Daoy (cell line): ENCODE measurements at regions not wholly inside any gene's neighbourhood (a gene's known extent, or its start where the extent isn't known, plus 50 kb on each side); places are given as distances from the start of the nearest gene placed in this dataset.

ENCODE experiments used
- DNase-seq: peaks from one replicate; pipeline ENCODE4 v3.0.0-alpha.2; 2015; ENCODE audit warnings: low read depth

DNA sequence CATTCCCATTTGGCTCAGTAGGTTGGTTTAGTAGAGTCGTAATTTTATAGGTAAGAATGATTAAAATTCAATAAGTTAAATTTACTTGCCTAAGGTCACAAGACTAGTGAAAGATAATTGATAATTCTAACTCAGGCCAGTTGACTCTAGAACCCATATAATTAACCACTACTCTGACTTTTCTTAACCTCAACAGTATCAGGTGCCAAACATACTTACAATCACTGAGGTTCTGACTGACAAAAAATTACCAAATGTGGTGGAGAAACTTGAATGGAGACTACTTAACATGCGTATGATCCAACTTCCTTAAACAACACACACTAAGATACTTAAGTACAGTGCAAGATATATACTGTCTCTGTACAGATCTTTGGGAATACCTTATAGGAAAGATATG, 667.3 kb upstream of the SORCS1 start:
- no peak for DNase-seq

DNA sequence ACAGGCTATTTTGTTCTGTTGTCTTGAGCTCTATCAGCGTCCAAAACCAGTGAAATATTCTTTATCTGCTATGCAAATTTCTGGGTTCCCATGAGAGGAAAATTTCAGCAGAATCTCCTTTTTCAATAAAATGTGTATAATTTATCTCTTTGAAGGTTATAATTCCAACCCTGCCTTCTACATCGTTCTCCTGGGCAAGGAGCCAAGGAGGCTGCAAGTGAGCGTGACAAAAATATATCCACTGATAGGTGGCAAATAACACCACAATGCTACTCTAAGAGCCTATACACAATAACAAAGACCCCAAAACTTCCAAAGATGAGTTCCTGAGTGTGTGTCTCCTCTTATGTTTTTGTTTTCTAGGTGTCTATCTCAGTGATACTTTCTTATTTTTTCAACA, 664.7 kb upstream of the SORCS1 start:
- DNase-seq, result no peak

DNA sequence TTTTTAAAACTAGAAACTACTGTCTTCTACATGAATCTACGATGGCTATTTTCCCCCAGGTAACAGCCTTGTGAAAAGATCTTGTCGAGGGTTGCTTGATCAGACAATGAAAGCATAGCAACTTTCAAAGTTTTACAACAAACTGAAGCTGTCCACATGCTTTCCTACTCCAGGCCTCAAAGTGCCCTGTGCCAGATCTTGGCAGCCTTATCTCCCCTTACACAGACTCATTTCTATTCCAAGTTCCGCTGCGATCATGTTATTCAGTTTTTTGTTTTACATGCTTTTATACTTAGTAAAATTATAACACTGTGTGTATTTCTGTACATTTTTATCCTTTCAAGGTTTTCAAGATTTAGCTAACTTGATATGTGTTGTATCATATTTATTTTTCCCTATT, 661.7 kb upstream of the SORCS1 start:
- DNase-seq, result no peak

DNA sequence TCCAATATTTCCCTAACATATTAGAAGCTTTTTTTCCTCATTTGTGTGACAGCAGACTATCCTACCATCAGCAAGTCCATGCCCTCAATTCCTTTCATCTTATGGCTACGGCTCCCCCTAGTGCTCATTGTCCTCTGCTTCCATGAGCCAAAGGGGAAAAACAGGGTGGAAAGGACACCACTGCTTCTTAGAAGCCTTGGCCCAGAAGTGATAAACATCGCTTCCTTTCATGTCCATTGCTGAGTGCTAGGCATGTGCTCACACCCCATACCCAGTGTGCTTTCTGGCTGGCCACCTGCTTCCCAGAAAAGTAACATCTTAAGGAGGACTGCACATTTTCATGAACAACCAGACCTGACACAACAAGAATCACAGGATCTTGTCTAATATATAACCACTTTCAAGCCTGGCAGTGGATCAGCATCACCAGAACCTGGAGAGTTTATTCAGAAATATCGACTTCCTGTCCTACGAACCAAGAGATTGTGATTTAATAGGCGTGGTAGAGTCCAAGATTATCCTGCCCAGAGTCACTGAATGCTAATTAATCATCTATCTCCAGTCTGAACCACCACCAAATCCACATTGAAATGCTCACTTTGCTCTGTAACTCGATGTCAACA, 650.5 kb upstream of the SORCS1 start:
- DNase-seq, result no peak

DNA sequence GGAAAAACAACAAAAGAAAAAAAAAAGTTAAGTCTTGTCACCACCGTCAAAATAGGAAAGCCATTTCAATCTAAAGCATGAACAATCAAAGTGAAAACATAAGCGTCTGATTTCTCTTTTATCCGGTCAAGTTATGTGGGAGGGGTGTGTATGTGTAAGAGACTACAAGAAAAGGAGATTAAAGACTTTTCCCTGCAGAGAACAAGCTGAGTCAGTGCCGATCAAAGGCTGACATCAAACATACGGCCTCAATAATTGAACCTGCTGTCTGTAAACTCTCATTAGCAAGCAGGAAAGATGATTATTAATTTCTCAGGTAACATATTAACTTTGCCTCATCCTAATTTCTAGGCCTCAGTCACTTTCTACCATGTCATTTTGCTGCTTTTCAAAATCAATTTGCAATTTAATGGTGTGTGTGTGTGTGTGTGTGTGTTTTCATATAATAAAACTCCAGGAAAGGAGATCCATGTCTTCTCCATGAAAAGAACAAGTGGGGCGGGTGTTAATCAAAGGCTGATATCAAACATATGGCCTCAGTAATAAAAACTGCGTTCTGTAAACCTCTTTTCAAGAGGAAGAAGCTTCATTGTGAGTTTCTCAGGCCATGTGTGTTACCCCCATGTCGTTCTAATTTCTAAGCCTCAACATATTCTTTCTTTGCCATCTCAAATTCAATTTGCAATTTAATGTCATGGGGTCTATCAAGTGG, 649.1 kb upstream of the SORCS1 start:
- DNase-seq, result no peak

DNA sequence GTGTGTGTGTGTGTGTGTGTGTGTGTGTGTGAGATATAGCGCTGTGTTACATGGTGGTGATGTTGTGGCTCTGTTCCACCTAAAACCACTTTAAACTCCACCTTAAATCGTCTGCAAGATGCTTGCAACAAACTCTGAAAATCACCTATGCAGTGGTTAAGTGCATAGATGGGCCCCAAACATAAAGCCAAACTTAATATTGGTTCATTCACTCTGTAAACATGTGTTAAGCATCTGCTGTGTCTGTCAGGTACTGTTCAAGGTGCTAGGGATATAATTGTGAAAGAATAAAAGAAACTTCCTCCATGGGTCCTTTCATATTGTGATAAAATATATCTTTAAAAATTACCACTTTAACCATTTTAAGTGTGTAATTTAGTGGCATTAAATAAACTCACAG, 645.4 kb upstream of the SORCS1 start:
- no peak for DNase-seq

DNA sequence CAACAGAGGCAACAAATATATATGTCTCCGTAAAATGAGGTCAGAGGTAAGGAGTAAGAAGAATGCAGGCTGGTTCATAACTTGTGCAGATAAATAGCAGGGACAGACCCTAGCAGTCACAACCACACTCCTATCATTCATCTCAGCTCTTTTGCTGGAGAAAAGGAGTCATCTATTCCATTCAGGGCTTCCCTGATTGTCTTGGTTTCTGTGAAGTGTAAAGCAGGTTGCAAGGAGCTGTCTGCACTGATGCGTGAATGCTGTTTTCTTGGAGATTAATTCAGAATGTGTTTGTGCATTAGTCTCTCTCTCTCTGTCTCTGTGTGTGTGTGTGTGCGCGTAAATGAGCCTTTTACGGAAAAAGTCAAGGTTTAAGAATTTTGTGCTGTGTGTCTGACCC, 643.3 kb upstream of the SORCS1 start:
- no peak for DNase-seq

DNA sequence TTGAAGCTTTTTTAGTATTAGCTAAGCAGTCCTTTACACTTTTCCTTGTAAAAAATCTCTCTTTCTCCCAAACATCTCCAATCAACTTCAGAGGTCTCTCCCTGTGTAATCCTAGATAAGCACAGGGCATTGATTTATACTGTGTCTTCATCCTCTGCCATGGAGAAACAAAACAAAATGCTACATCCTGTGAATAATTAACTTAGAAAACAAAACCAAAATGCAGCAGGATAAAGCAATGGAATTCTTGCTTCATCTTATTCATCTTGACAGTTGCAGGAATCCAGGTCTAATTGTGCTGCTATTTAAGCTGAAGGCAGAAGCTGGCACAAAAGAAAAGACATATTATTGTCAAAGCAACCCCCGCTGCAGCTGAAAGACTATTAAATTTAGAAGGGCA, 641.5 kb upstream of the SORCS1 start:
- no peak for DNase-seq

DNA sequence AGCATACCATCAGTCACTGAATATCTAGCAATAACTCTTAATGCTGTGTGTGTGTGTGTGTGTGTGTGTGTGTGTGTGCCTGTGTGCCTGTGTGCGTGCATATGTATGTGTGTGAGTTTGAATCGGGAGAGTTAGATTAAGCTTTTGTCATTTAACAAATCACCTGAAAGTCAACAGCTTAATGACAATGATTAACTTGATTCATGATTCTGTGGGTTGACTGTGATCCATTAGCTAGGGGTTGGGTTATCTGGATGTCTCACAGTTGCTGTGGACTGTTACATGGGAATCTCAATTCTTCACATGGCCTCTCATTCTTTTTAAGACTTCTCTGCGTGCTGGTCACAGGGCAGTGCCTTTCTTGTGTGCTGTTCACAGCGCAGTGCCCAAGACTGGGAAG, 639.0 kb upstream of the SORCS1 start:
- DNase-seq, result no peak

DNA sequence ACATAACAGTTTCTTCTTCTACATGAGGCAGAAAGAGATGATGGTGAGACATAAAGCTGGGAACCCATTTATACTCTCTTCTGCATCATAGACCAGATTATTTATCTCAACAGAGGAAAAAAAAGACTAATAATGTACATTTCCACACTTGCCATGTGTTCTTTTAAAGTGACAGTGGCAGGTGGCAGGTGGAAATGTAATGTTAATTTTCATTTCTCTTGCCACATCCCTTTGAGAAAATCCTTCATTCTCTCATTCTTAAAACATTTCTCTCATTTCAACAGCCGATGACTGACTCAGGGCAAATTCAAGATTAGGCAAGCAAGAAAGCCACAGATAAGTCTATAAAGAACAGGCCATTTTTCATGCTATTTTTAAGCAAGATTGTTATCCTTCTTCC, 635.6 kb upstream of the SORCS1 start:
- no peak for DNase-seq

DNA sequence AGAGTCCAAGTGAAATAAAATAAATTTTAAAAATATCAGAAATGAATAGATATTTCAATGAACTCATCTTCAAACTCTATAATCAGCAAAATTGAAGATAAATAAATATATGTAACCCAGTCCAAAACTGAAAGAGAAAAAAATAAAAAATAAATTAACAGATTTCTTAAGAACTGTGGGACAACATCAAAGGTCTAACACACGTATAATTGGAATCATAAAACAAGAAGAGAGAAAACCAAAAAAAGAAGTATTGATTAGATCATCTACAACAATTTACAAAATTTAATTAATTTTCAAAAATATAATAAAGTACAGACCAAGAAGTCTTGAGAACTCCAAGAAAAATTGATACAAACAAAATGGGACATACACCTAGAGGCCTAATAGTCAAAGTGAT, 625.8 kb upstream of the SORCS1 start:
- DNase-seq, result no peak

DNA sequence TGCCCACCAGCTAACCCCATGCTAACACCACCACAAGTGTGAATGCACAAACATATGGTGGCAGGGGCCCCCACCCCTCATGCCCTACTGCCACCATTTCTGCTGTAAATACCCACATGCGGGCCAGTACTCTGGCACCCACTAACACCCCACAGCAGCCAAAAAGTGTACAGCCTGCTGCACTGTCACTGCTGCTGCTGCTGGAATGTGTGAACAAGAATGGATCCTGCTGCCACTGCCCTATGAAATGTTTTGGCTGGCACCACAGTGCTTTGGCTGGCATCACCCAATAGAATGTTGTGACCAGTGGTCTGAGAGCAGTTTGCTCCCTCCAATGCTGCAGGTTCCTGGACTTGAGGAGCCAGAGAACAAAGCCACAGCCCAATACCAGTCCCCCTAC, 606.6 kb upstream of the SORCS1 start:
- DNase-seq, result no peak

DNA sequence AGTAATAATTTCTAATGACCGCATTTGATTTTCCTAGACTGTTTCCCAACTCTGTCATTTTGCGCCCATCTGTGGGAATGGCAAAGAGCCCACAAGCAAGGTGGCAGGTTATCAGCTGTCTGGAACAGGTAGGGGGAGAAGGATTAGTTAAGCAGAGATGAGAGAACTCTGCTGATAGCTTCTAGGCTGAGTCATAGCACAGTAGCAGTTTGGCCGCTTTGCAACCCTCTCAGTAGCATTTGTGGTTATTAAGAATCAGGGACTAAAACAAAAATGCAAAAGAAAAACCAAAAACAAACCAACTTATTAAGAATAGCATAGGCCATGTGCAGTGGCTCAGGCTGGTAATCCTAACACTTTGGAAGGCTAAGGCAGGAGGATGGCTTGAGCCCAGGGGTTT, 602.7 kb upstream of the SORCS1 start:
- DNase-seq, result no peak

DNA sequence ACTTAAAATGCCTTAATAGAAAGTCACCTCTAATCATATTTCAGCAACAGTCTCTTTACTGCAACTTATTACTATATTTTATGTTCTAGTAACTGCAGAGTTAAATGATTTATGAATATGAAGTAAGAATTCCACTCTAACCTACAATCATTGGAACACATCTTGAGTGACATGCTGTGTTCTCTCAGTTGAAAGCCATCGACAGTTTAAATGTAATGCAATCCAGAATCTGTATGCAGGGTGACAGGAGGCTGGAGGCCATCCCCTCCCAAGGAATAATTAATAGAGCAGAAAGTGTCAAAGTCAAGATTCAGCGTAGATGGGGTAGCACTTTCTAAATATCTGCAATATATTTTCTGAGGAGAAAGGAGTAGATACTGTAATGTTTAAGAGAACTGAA, 590.3 kb upstream of the SORCS1 start:
- DNase-seq, result no peak

DNA sequence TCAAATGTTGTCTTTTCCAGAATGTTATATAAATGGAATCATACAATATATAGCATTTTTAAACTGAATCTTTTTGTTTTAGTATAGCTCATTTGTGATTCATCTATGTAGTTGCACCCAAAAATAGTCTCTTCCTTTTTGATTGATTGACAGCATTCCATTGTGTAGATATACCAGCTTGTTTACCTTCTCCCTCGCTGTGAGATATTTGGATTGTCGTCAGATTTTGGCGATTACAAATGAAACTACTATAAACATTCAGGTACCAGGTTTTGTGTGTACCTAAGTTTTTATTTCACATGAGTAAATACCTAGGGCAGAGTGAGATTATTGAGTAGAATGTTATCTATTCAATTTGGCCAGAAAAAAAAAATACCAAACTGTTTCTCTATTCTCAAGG, 584.7 kb upstream of the SORCS1 start:
- DNase-seq, result no peak

DNA sequence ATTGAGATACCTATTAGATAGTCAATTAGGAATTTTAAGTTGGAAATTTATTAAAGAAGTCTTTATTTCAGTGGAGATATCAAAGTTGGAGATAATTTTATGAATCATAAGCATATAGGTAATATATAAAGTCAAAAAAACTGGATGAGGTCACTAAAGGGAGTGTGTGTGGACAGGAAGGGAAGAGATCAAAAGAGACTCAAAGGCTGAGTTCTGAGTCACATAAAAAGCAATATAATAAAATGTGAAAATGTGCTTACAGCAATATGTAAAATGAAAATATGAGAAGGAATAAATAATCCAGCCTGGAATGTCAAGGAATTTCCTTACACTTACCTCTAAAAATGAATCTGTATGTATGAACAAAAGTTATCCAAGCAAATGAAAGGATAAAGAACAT, 583.3 kb upstream of the SORCS1 start:
- DNase-seq, result no peak

DNA sequence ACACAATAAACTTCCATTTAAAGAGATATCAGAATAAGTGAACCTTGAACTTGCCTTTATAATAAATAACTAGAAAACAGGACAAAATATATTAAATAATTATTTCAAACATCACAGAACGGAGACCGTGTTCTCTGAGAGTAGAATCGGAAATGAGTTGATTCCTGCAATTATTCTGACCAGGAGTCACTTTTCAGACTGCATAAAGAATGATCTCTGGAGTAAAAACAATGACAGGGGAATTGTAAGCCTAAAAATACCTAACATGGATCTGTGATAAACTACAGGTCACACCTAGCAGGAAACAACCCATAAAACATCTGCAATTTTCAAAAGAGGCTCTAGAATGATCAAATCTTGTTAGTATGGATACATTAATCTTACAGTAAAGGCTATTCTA, 577.5 kb upstream of the SORCS1 start:
- no peak for DNase-seq

DNA sequence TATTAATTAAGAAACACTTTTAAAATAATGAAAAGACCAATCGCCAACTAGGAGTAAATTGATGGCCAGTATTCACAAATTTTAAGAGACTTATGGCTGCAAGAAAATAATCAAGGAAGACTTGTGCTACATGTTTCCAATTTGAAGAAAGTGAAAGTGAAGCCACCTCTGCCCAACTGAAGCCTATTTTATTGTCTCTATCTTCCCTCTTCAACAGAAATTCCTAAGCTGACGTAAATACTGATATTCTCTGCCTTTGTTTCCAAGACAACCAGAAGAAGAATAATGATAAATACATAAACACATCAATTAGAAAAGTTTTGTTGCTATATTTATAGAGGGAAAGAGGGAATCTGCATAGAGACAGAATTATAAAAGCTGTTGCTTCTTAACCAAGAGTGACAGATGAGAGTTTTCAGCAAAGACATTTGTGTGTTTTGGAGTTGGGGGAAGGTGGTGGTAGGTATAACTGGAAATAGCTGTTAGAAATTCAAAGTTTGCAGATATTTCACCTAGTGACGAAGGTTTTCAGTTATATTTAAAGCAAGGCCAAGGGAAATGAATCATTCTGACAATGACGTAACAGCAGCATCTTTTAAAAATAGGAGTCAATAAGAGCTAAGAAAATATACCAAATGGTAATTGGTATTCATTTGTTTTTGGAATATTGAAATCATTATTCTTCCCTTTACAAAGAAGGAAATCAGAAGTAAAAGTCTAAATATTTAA, 576.6 kb upstream of the SORCS1 start:
- DNase-seq, result no peak

DNA sequence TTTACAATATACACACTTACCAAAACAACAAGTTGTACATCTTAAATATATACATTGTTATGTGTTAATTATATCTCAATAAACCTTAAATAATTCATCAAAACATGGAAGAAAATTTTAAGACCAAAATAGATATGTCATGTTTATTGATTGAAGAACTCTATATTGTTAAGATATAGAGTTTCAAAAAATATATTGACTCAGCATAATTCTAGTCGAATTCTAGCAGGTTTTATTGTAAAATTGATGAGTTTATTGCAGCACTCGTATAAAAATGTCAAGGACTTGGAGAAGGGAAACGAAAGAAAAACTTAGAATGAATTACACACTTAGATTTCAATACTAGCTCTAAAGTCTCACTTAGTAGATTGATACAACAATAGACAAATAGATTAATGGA, 575.4 kb upstream of the SORCS1 start:
- DNase-seq, result no peak

DNA sequence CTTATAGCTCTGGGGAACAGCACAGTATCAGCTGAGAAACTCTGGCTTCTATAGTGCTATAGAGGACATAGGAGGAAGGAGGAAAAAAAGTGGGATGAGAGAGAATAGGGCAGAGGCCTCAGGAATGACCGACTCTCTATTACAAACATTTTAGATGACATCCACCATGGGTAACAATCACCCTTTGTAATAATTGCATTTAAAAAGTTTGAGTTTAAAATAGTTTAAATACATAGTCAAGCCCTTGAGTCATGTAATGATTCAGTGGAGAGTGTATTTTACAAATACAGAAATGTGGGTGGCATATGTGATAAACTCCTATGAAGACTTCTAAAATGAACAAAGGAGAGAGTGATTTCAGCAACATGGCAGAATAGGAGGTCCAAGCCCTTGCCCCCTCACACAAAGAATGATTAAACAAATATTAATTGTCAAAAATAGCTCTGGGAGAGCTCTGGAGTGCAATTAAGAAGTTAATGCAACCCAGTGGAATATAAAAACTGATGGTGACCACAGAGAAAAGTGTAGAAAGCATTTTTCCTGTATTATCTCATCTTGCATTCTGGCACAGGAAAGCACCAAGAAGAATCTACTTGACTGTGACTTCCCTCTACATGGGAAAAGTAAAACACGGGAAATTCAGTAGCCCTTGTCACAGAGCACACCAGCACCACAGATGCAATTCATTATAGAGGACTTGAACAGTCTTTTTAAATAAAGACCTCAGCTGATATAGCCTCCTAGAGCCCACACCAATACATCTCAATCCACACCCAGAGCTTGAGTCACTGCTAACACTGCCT, 569.0 kb upstream of the SORCS1 start:
- DNase-seq, result no peak

DNA sequence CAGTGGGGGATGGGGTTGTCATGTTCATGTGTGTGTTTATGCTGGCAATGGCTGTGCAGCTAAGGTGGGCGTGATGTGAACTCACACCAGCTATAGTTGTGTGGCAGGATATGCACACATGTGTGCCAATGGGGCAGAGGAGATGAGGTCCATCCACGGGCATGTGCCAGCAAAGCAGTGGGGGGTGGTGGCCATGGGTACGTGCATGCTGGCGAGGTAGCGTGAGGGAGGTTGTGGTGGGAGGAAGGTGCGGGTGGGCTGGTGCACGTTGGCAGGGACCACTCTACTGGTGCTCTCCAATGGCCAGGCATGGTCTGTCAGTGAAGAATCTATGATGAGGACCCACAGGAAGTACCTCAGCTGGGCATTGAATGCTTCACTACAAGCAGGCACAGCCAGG, 567.5 kb upstream of the SORCS1 start:
- DNase-seq, result no peak

DNA sequence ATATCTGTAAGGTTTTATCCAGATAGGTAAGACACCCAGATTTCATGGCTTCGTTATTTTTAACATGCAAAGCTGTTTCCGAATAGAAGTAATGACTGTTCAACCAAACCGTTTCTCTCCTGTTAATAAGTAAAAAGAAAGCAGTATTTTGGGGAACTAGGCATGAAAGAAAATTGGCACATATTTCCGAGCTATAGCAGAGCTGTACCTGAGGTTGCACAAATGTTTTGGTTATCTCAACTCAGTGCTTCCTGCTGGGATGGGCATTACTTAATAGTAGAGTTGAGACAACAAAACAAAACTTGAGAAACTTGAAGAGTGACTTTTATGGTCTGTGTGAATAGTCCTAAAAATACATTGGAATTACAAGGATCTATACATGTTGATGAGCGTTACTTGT, 564.3 kb upstream of the SORCS1 start:
- no peak for DNase-seq
